HCT116 (cell line): ENCODE measurements at regions not wholly inside any gene's neighbourhood (a gene's known extent, or its start where the extent isn't known, plus 50 kb on each side); places are given as distances from the start of the nearest gene placed in this dataset.

Experiments
- ATAC-seq: fragments of 200-7000 bp; cut with Tn5 transposase; 2 replicates; pipeline ENCODE4 v1.9.1; 2020; ENCODE audit warnings: mild to moderate bottlenecking, moderate library complexity
- BruUV-seq: library from RNA; stranded (reverse); fragments of 400-500 nt; replicated peaks from 2 replicates; lab custom pipeline; 2021; lab: Mats Ljungman, UMichigan
- CTCF ChIA-PET: fragments of 300-600 bp; sonication (Branson Sonifier 250); formaldehyde crosslinking; loops from one replicate; lab custom pipeline; 2021; ENCODE audit warnings: antibody characterized with exemption; lab: Charles Lee
- POLR2A ChIA-PET: fragments of 300-600, 350-600 bp; sonication (Branson Sonifier 250); formaldehyde crosslinking; loops from one replicate; lab custom pipeline; 2021; ENCODE audit warnings: antibody characterized with exemption; lab: Charles Lee
- RAD21 ChIA-PET, 2 experiments: fragments of 300-600 bp; sonication (Branson Sonifier 250); formaldehyde crosslinking; loops; one replicate each; lab custom pipeline; 2023; ENCODE audit warnings: low total read pairs in 2 of 2; ENCODE audit not compliant: uncharacterized antibody in 2 of 2, unreplicated experiment in 2 of 2, low non-redundant PET in 1 of 2; lab: Charles Lee
- DNase-seq: peaks from one replicate; pipeline ENCODE4 v3.0.0-alpha.2; 2010; ENCODE audit warnings: low read depth, low spot score
- H2AFZ ChIP-seq: fragments of 200-600 bp; shearing (Covaris generic), sonication (generic); 2 replicates; pipeline ENCODE4 v1.6.1; 2017; ENCODE audit warnings: low read depth, mixed run types, mixed read lengths, antibody characterized with exemption, low read length; ENCODE audit not compliant: poor library complexity, severe bottlenecking
- H3K27ac ChIP-seq: 2 replicates; pipeline ENCODE4 v1.5.1; 2012; ENCODE audit warnings: low read depth, low read length
- H3K27me3 ChIP-seq: fragments of 200-600 bp; sonication (generic); 2 replicates; pipeline ENCODE4 v1.6.1; 2016; ENCODE audit warnings: mixed run types, low read length, mixed read lengths; ENCODE audit not compliant: insufficient read depth
- H3K36me3 ChIP-seq, 2 experiments: fragments of 200-500 bp in 1 of 2; fragments of 200-600 bp in 1 of 2; sonication (Bioruptor generic) in 1 of 2; sonication (generic) in 1 of 2; 2 replicates each; pipeline versions ENCODE4 v1.5.1 to v1.6.1; 2014 to 2016; ENCODE audit warnings: low read length in 2 of 2, inconsistent platforms in 1 of 2, mixed read lengths in 1 of 2, mixed run types in 1 of 2; ENCODE audit not compliant: insufficient read depth in 2 of 2, control insufficient read depth in 1 of 2
- H3K4me1 ChIP-seq, 2 experiments: fragments of 200-600 bp in 1 of 2; sonication (generic) in 1 of 2; 2 replicates each; pipeline versions ENCODE4 v1.5.1 to v1.6.1; 2012 to 2017; ENCODE audit warnings: low read length in 2 of 2, inconsistent platforms in 1 of 2, mild to moderate bottlenecking in 1 of 2, mixed read lengths in 1 of 2, mixed run types in 1 of 2, moderate library complexity in 1 of 2; ENCODE audit not compliant: insufficient read depth in 2 of 2, control insufficient read depth in 1 of 2
- H3K4me2 ChIP-seq: fragments of 200-600 bp; sonication (generic); 2 replicates; pipeline ENCODE4 v1.6.1; 2017; ENCODE audit warnings: mixed run types, low read length, mixed read lengths
- H3K4me3 ChIP-seq, 2 experiments: fragments of 200-600 bp in 1 of 2; sonication (generic) in 1 of 2; replicated peaks in 1 of 2; 2 replicates each; pipeline ENCODE4 v1.5.1; 2011 to 2016; ENCODE audit warnings: low read length in 2 of 2, control low read depth in 1 of 2, low read depth in 1 of 2, mild to moderate bottlenecking in 1 of 2, mixed read lengths in 1 of 2, mixed run types in 1 of 2
- H3K79me2 ChIP-seq: fragments of 200-600 bp; sonication (generic); 2 replicates; pipeline ENCODE4 v1.6.1; 2017; ENCODE audit warnings: mild to moderate bottlenecking, mixed run types, low read length, moderate library complexity, mixed read lengths; ENCODE audit not compliant: insufficient read depth
- H3K9ac ChIP-seq: fragments of 200-600 bp; sonication (generic); 2 replicates; pipeline ENCODE4 v1.6.1; 2016; ENCODE audit warnings: low read length, mixed read lengths
- H3K9me2 ChIP-seq: fragments of 200-600 bp; sonication (generic), shearing (Covaris generic); 2 replicates; pipeline ENCODE4 v1.6.1; 2017; ENCODE audit warnings: mixed run types, mild to moderate bottlenecking, moderate library complexity; ENCODE audit not compliant: insufficient read depth
- H3K9me3 ChIP-seq, 2 experiments: fragments of 200-500 bp in 1 of 2; fragments of 200-600 bp in 1 of 2; sonication (Bioruptor generic) in 1 of 2; sonication (generic) in 1 of 2; 2 replicates each; pipeline ENCODE4 v1.6.1; 2014 to 2017; ENCODE audit warnings: low read length in 2 of 2, mixed read lengths in 2 of 2, inconsistent platforms in 1 of 2, low read depth in 1 of 2, mild to moderate bottlenecking in 1 of 2, mixed run types in 1 of 2, moderate library complexity in 1 of 2; ENCODE audit not compliant: control insufficient read depth in 1 of 2, insufficient read depth in 1 of 2
- H4K20me1 ChIP-seq: fragments of 200-600 bp; sonication (generic), shearing (Covaris generic); 2 replicates; pipeline ENCODE4 v1.6.1; 2017; ENCODE audit warnings: mixed run types, mild to moderate bottlenecking, moderate library complexity; ENCODE audit not compliant: insufficient read depth
- CBX3 ChIP-seq: IDR thresholded peaks from 2 replicates; pipeline ENCODE4 v1.6.1; 2012; ENCODE audit warnings: low read depth
- CEBPB ChIP-seq: IDR thresholded peaks from 2 replicates; pipeline ENCODE4 v1.6.1; 2012; ENCODE audit warnings: low read depth
- EZH2 ChIP-seq: fragments of 200-600 bp; sonication (generic); IDR thresholded peaks from 2 replicates; pipeline ENCODE4 v1.6.1; 2017; ENCODE audit warnings: antibody characterized with exemption, mixed run types
- EZH2phosphoT487 ChIP-seq: fragments of 200-600 bp; IDR thresholded peaks from 2 replicates; pipeline ENCODE4 v1.6.1; 2018; ENCODE audit warnings: antibody characterized with exemption, borderline replicate concordance
- FOSL1 ChIP-seq: IDR thresholded peaks from 2 replicates; pipeline ENCODE4 v1.6.1; 2012; ENCODE audit warnings: low read depth
- JUND ChIP-seq: IDR thresholded peaks from 2 replicates; pipeline ENCODE4 v1.6.1; 2012
- SP1 ChIP-seq: IDR thresholded peaks from 2 replicates; pipeline ENCODE4 v1.6.1; 2012; ENCODE audit warnings: low read depth
- SRF ChIP-seq: IDR thresholded peaks from 2 replicates; pipeline ENCODE4 v1.6.1; 2012; ENCODE audit warnings: low read depth
- TCF7L2 ChIP-seq: IDR thresholded peaks from 2 replicates; pipeline ENCODE4 v1.7.0; 2011; ENCODE audit warnings: borderline replicate concordance, inconsistent platforms; ENCODE audit not compliant: insufficient read depth, insufficient read length; ENCODE audit errors: extremely low read depth
- ZFX ChIP-seq: fragments of 450-650 bp; IDR thresholded peaks from 2 replicates; pipeline ENCODE4 v1.6.1; 2017
- ZNF274 ChIP-seq: fragments of 200-500 bp; sonication (Bioruptor generic); IDR thresholded peaks from 2 replicates; pipeline ENCODE4 v1.6.1; 2014; ENCODE audit warnings: mild to moderate bottlenecking, low read depth, low read length, inconsistent platforms
- intact Hi-C: fragments of 100-400 bp; cut with micrococcal nuclease; formaldehyde crosslinking; loops from 2 replicates; pipeline ENCODE4 v1.10.0; 2022
- TF ChIP-seq, protein P1 (sequence below): IDR thresholded peaks from 2 replicates; pipeline ENCODE4 v1.6.1; 2011; ENCODE audit warnings: mild to moderate bottlenecking, low read length, moderate library complexity; ENCODE audit not compliant: insufficient replicate concordance; ENCODE audit errors: extremely low read depth
- TF ChIP-seq, protein P2 (sequence below): IDR thresholded peaks from 2 replicates; pipeline ENCODE4 v1.6.1; 2012
- TF ChIP-seq, protein P3 (sequence below), 3 experiments: fragments of 200-600 bp in 1 of 3; sonication (generic) in 1 of 3; IDR thresholded peaks in 2 of 3; conservative IDR thresholded peaks in 1 of 3; 2 replicates each; pipeline ENCODE4 v1.5.1; 2012 to 2017; ENCODE audit warnings: low read depth in 2 of 3, low read length in 2 of 3, antibody characterized with exemption in 1 of 3, borderline replicate concordance in 1 of 3, control low read depth in 1 of 3, mild to moderate bottlenecking in 1 of 3, mixed read lengths in 1 of 3, mixed run types in 1 of 3, moderate library complexity in 1 of 3; ENCODE audit not compliant: insufficient read depth in 1 of 3
- TF ChIP-seq, protein P4 (sequence below): IDR thresholded peaks from 2 replicates; pipeline ENCODE4 v1.6.1; 2012

DNA sequence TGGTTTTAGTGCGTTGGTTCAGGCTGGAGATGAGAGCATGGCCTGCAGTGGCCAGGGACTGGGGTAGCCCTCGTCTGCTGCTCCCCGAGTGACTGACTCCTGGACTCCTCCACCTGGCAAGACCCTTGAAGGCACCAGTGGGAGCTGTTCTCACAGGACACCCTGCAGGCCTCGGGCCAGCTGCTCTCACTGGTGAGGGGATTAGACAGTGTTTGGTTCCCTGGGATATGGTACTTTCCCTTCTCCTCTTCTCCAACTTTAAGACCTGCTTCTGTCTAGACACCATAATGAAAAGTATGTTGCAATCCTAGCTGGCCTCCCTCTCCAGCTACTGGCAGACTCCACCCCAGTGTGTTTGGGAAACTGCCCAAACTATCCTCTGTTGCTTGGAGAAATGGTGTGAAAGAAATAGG is 168.8 kb upstream of the CADM1 start:
- Histone ChIP-seq H3K9me2 (no peaks in the 10 kb centered on the region), H3K27ac (no peak overlapping the region), H3K4me2 (no peak overlapping the region), H3K4me1 (no peaks in the 10 kb centered on the region), H4K20me1 (no peaks in the 10 kb centered on the region), H3K36me3 (no peaks in the 10 kb centered on the region), H3K9me3 (peaks cover 0 to 3% of the 10 kb centered on the region in 2 experiments; a peak in 1 of 4 replicates), H2AFZ (no peak overlapping the region), H3K27me3 (no peaks in the 10 kb centered on the region), H3K9ac (no peak overlapping the region), H3K4me3 (no peak overlapping the region), H3K79me2 (no peaks in the 10 kb centered on the region)
- ATAC-seq (no peak), DNase-seq (no peak)
- intact Hi-C loops = no loop called here
- TF ChIP-seq CBX3 (no peak), CEBPB (no peak), EZH2phosphoT487 (no peak), ZFX (no peak)
- TF ChIP-seq, protein P1, sequence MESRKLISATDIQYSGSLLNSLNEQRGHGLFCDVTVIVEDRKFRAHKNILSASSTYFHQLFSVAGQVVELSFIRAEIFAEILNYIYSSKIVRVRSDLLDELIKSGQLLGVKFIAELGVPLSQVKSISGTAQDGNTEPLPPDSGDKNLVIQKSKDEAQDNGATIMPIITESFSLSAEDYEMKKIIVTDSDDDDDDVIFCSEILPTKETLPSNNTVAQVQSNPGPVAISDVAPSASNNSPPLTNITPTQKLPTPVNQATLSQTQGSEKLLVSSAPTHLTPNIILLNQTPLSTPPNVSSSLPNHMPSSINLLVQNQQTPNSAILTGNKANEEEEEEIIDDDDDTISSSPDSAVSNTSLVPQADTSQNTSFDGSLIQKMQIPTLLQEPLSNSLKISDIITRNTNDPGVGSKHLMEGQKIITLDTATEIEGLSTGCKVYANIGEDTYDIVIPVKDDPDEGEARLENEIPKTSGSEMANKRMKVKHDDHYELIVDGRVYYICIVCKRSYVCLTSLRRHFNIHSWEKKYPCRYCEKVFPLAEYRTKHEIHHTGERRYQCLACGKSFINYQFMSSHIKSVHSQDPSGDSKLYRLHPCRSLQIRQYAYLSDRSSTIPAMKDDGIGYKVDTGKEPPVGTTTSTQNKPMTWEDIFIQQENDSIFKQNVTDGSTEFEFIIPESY = no peak
- RAD21 ChIA-PET = no interaction called here
- CTCF ChIA-PET = no interaction called here
- POLR2A ChIA-PET = no interaction called here
- BruUV-seq = no TSS peak

DNA sequence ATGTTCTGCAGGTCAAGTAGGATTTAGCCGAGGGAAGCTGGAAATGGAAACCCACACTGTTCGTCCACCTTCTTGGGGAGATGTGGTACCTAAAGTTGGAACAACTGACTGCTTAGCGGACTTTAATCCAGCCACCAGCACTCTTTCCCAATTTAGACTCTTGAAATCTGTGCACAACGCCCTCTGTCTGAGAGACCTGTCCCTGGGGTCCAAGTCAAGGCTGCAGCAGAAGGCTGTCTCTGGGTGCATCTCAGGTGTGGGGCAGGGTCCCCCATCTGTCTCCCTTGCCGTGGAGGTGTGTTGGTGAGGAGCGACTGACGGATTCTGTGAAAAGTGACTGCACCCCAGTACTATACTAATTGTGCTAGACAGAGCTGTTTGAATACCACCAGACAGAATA is 168.2 kb upstream of the CADM1 start:
- Histone ChIP-seq H4K20me1 (no peaks in the 10 kb centered on the region), H3K9me2 (no peaks in the 10 kb centered on the region), H3K4me3 (no peak overlapping the region), H3K27ac (no peak overlapping the region), H3K79me2 (no peaks in the 10 kb centered on the region), H3K4me2 (no peak overlapping the region), H2AFZ (no peak overlapping the region), H3K9me3 (peaks cover 0 to 3% of the 10 kb centered on the region in 2 experiments; a peak in 1 of 4 replicates), H3K4me1 (no peaks in the 10 kb centered on the region), H3K27me3 (no peaks in the 10 kb centered on the region), H3K9ac (no peak overlapping the region), H3K36me3 (no peaks in the 10 kb centered on the region)
- no peak for ATAC-seq
- CTCF ChIA-PET = no interaction called here
- intact Hi-C loops = no loop called here
- no TSS peak for BruUV-seq
- RAD21 ChIA-PET = no interaction called here
- DNase-seq = no peak
- POLR2A ChIA-PET = no interaction called here
- TF ChIP-seq CBX3 (no peak), JUND (no peak), EZH2 (no peak), FOSL1 (no peak), ZNF274 (no peak), SRF (no peak), CEBPB (no peak), TCF7L2 (no peak), SP1 (no peak)
- TF ChIP-seq, protein P2, sequence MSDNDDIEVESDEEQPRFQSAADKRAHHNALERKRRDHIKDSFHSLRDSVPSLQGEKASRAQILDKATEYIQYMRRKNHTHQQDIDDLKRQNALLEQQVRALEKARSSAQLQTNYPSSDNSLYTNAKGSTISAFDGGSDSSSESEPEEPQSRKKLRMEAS = no peak
- TF ChIP-seq, protein P3, sequence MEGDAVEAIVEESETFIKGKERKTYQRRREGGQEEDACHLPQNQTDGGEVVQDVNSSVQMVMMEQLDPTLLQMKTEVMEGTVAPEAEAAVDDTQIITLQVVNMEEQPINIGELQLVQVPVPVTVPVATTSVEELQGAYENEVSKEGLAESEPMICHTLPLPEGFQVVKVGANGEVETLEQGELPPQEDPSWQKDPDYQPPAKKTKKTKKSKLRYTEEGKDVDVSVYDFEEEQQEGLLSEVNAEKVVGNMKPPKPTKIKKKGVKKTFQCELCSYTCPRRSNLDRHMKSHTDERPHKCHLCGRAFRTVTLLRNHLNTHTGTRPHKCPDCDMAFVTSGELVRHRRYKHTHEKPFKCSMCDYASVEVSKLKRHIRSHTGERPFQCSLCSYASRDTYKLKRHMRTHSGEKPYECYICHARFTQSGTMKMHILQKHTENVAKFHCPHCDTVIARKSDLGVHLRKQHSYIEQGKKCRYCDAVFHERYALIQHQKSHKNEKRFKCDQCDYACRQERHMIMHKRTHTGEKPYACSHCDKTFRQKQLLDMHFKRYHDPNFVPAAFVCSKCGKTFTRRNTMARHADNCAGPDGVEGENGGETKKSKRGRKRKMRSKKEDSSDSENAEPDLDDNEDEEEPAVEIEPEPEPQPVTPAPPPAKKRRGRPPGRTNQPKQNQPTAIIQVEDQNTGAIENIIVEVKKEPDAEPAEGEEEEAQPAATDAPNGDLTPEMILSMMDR (IDR thresholded peaks at IDR 0.05 in 2 of 3, conservative IDR thresholded peaks at IDR 0.05 in 1 of 3; ENCODE audit: borderline replicate concordance in 1 of 3, insufficient read depth in 1 of 3, low read depth in 2 of 3, low read length in 2 of 3) = no peak
- TF ChIP-seq, protein P4, sequence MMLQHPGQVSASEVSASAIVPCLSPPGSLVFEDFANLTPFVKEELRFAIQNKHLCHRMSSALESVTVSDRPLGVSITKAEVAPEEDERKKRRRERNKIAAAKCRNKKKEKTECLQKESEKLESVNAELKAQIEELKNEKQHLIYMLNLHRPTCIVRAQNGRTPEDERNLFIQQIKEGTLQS = no peak
